SH-SY5Y (cell line): ENCODE measurements at regions not wholly inside any gene's neighbourhood (a gene's known extent, or its start where the extent isn't known, plus 50 kb on each side); places are given as distances from the start of the nearest gene placed in this dataset.

Source experiments
- GATA2 ChIP-seq: IDR thresholded peaks from 2 replicates; pipeline ENCODE4 v1.6.1; 2011; ENCODE audit warnings: mild to moderate bottlenecking, low read depth, low read length
- GATA3 ChIP-seq: IDR thresholded peaks from 2 replicates; pipeline ENCODE4 v1.6.1; 2011; ENCODE audit warnings: low read depth, mild to moderate bottlenecking, low read length, moderate library complexity

GRCh38 chr17:77854083-77854758 is 104.3 kb upstream of the TNRC6C start:
- TF ChIP-seq GATA2 (no peak), GATA3 (no peak)

- TF ChIP-seq GATA2 (no peak), GATA3 (no peak)
Measured at GRCh38 chr17:77854759-77855745, 103.5 kb upstream of the TNRC6C start.

GRCh38 chr17:77856551-77857305 is 101.8 kb upstream of the TNRC6C start:
- TF ChIP-seq GATA3 = no peak
- TF ChIP-seq GATA2 = no peak

- no peak for TF ChIP-seq GATA3
- TF ChIP-seq GATA2 = no peak
Measured at GRCh38 chr17:77857306-77857555, 101.3 kb upstream of the TNRC6C start.

- TF ChIP-seq GATA3 (no peak), GATA2 (no peak)
Measured at GRCh38 chr17:77857613-77858012, 100.9 kb upstream of the TNRC6C start.

- TF ChIP-seq GATA3 (no peak), GATA2 (no peak)
Measured at GRCh38 chr17:77858291-77859034, 100.0 kb upstream of the TNRC6C start.

GRCh38 chr17:77859035-77859810 is 99.3 kb upstream of the TNRC6C start:
- TF ChIP-seq GATA3 (no peak), GATA2 (no peak)

GRCh38 chr17:77861133-77861695 is 97.3 kb upstream of the TNRC6C start:
- TF ChIP-seq GATA3 (no peak), GATA2 (no peak)

GRCh38 chr17:77861981-77862645 is 96.4 kb upstream of the TNRC6C start:
- TF ChIP-seq GATA2 = no peak
- no peak for TF ChIP-seq GATA3

- TF ChIP-seq GATA3 (no peak), GATA2 (no peak)
Measured at GRCh38 chr17:77862890-77863813, 95.4 kb upstream of the TNRC6C start.

GRCh38 chr17:77863814-77864161 is 94.7 kb upstream of the TNRC6C start:
- TF ChIP-seq GATA2 = no peak
- TF ChIP-seq GATA3 = no peak
